ENCODE measurements at regions not wholly inside any gene's neighbourhood (a gene's known extent, or its start where the extent isn't known, plus 50 kb on each side); places are given as distances from the start of the nearest gene placed in this dataset.

DNA sequence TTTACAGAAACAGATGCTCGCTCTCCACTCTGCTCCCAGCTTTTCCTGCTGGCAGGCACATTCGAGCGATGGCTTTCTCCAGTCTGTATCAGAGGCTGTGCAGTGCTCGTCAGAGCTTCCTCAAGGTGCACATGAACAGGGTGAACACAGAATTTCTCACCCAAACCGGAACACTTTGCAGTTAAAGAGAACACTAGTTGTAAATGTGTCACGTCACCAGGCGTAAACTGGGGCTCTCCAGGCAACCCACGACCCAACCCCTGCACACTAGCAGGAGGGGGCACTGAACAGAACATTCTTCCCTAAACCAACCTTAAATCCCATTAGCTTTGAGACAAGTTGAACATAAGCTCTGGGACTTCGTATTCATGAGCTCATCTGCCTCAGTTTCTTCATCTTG lies 119.0 kb downstream of the RMI2 start:
- no peak for TF ChIP-seq POLR2A (IDR thresholded peaks at IDR 0.05; ENCODE audit: low read length)
- no peak for TF ChIP-seq GATA1 (IDR thresholded peaks at IDR 0.05; ENCODE audit: low read depth, low read length)
- DNase-seq, result no peak

DNA sequence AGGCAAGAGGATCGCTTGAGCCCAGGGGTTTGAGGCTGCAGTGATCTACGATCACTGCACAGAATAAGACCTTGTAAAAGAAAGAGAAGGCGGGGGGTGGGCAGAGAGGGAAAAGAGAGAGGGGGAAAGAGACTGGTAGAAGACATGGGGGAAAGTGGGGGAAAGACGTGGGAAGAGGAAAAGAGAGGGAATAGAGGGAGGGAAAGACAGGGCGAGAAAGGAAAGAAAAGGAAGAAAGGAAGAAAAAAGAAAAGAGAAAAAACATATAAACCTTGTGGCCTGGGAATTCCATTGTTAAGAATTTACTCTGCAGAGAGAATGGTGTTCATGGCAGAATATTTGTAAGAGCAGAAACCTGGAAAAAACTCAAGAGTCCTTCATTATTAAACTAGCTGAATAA lies 120.4 kb downstream of the RMI2 start:
- TF ChIP-seq GATA1 (IDR thresholded peaks at IDR 0.05; ENCODE audit: low read depth, low read length) (no peak), POLR2A (IDR thresholded peaks at IDR 0.05; ENCODE audit: low read length) (no peak)
- no peak for DNase-seq

- DNase-seq, result no peak
- TF ChIP-seq GATA1 (IDR thresholded peaks at IDR 0.05; ENCODE audit: low read depth, low read length) (no peak), POLR2A (IDR thresholded peaks at IDR 0.05; ENCODE audit: low read length) (no peak)
These were observed 115.9 kb downstream of the LITAF start for GRCh38 chr16:11470676-11471415.

DNA sequence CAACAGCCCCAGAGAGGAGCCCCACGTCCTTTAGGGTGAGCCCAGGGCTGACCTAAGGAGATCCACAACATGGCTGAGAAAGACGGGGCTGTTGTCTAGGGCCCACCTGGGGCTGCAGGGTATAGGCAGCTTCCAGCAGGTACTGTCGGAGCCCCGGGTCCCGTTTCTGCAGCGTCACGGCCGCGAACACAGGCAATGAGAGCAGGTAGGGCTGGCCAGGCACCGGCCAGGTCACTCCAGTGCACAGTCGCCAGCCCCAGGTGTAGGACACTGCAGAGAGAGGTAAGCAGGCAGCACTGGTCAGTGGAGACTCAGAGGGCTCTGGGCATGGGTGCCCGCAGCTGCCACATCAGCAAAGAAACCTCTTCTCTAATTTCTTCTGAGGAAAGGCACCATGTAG lies 115.2 kb downstream of the LITAF start:
- no peak for TF ChIP-seq POLR2A (IDR thresholded peaks at IDR 0.05; ENCODE audit: low read length)
- no peak for TF ChIP-seq GATA1 (IDR thresholded peaks at IDR 0.05; ENCODE audit: low read depth, low read length)
- no peak for DNase-seq

DNA sequence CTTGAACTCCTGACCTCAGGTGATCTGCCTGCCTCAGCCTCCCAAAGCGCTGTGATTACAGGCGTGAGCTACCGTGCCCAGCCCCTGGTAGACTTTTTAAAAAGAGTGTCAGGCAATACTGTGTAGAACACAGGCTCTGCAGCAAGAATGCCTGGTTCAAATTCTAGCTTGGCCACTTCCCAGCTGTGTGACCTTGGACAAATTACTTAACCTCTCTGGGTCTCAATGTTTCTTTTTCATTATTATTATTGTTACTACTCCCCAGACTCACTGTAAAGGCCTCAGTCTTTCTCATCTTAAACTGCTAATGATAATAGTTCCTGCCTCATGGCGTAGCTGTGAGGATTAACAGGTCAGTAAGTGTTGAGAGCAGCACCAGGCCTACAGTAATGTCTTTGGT lies 114.3 kb downstream of the LITAF start:
- DNase-seq, result no peak
- no peak for TF ChIP-seq GATA1 (IDR thresholded peaks at IDR 0.05; ENCODE audit: low read depth, low read length)
- TF ChIP-seq POLR2A (IDR thresholded peaks at IDR 0.05; ENCODE audit: low read length), result no peak

DNA sequence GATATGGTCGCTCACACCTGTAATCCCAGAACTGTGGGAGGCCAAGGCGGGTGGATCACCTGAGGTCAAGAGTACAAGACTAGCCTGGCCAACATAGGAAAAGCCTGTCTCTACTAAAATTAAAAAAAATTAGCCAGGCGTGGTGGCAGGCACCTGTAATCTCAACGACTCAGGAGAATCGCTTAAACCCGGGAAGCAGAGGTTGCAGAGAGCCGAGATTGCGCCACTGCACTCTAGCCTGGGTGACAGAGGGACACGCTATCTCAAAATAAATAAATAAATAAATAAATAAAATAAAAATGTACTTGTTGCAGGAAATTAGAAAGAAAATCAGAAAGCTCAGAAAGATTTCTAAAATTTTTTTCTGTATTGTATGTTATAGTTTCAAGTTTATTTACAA lies 113.9 kb downstream of the LITAF start:
- no peak for TF ChIP-seq POLR2A (IDR thresholded peaks at IDR 0.05; ENCODE audit: low read length)
- no peak for TF ChIP-seq GATA1 (IDR thresholded peaks at IDR 0.05; ENCODE audit: low read depth, low read length)
- no peak for DNase-seq

GRCh38 chr16:11473728-11474127 lies 113.0 kb downstream of the LITAF start:
- DNase-seq, result no peak
- TF ChIP-seq POLR2A (IDR thresholded peaks at IDR 0.05; ENCODE audit: low read length) (no peak), GATA1 (IDR thresholded peaks at IDR 0.05; ENCODE audit: low read depth, low read length) (no peak)

DNA sequence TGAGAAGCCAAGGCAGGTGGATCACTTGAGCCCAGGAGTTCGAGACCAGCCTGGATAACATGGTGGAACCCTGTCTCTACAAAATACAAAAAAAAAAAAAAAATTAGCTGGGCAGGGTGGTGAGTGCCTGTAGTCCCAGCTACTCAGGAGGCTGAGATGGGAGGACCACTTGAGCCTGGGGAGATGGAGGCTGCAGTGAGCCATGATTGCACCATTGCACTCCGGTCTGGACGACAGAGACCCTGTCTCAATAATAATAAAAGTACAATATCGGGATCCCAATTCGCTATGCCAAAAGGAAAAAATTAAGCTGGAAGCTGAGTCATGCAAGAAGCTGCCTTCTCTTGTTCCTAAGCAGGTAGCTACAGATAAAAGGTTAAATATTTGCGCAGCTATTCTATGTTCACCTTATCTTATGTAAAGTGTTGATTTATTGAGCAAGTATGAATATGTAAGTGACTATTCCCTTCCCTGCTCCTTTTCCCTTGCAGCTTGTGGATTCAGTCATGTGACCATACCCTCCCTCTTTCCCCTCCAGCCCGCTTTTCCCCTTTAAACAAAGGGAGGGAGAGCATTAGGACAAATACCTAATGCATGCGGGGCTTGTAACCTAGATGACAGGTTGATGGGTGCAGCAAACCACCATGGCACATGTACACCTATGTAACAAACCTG lies 112.0 kb downstream of the LITAF start:
- no peak for TF ChIP-seq POLR2A (IDR thresholded peaks at IDR 0.05; ENCODE audit: low read length)
- no peak for TF ChIP-seq GATA1 (IDR thresholded peaks at IDR 0.05; ENCODE audit: low read depth, low read length)
- DNase-seq, result no peak

DNA sequence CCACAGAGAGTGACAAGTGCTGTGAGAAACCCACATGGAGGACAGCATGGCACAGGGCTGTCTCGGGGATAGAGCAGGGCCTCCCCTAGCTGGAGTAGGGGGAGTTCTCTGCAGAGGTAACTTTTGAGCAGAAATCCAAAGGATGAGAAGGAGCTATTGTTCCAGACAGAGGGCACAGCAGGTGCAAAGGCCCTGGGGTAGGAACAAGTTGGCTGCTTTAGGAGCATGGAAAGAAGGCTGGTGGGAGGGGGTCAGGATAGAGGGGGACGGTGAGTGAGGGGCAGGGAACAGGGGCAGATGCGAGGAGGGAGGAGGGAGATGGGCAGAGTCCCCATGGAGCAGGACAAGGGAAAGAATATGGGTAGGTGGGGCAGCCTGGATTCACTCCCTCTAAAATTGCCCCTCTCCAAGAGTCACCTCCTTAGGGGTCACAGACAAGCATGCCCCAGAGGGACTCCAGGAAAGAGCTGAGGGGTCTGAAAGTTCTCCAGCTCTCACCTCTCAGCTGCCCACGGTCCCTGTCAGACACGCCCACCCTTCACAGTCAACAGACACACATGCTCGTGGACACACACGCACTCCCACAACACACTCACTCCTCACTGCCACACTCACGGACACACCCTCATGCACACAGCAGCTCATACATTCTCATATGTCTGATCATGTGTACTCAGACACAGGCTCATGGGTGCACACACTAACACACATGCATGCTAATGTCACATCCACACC lies 110.7 kb downstream of the LITAF start:
- no peak for TF ChIP-seq GATA1 (IDR thresholded peaks at IDR 0.05; ENCODE audit: low read depth, low read length)
- TF ChIP-seq POLR2A (IDR thresholded peaks at IDR 0.05; ENCODE audit: low read length), result no peak
- DNase-seq, result no peak

GRCh38 chr16:11476676-11477075 lies 110.0 kb downstream of the LITAF start:
- no peak for DNase-seq

GRCh38 chr16:11478431-11479119 lies 108.1 kb downstream of the LITAF start:
- DNase-seq, result no peak
- TF ChIP-seq GATA1 (IDR thresholded peaks at IDR 0.05; ENCODE audit: low read depth, low read length), result no peak
- no peak for TF ChIP-seq POLR2A (IDR thresholded peaks at IDR 0.05; ENCODE audit: low read length)

More at GRCh38 chr16:11476676-11477075, 110.0 kb downstream of the LITAF start:
- TF ChIP-seq POLR2A (IDR thresholded peaks at IDR 0.05; ENCODE audit: low read length) (no peak), GATA1 (IDR thresholded peaks at IDR 0.05; ENCODE audit: low read depth, low read length) (no peak)

DNA sequence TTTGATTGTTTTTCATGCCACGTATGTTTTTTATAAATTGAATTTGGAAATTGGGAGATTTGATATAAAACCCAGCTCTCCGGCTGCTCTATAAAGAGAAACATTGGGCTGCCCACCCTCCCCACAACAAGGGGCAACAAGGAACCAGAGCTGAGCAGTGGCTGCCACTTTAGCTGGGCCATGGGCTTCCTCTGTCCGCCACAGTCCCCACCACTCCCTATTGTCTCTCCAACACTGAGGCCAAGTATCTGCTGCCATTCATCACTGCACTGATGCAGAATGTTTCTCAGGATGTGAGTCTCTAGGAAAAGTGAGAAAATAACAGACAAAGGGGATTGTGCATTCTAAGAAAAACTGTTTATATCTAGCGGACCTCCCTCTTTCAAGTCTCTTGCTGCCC lies 106.8 kb downstream of the LITAF start:
- TF ChIP-seq POLR2A (IDR thresholded peaks at IDR 0.05; ENCODE audit: low read length), result no peak
- TF ChIP-seq GATA1 (IDR thresholded peaks at IDR 0.05; ENCODE audit: low read depth, low read length), result no peak
- DNase-seq, result no peak

GRCh38 chr16:11480634-11481033 lies 106.1 kb downstream of the LITAF start:
- no peak for DNase-seq

DNA sequence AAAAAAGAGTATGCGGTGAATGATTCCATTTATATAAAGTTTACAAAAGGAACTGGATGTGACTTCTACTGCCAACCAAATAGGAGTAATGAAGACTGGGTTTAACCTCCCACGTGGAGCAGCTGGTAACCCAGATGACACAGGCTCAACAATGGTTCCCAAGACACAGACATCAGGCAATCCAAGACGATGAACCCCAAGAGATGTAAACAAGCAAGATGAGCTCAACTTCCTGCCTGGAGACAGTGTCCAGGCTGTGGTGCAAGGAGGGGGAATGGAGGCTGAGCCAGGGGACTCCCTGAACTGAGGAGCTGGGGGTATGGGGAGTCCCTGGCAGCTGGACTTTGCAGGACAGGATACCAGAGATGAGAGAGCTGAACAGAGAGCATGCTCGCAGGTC lies 104.7 kb downstream of the LITAF start:
- DNase-seq, result no peak
- TF ChIP-seq GATA1 (IDR thresholded peaks at IDR 0.05; ENCODE audit: low read depth, low read length) (no peak), POLR2A (IDR thresholded peaks at IDR 0.05; ENCODE audit: low read length) (no peak)

More at GRCh38 chr16:11480634-11481033, 106.1 kb downstream of the LITAF start:
- TF ChIP-seq GATA1 (IDR thresholded peaks at IDR 0.05; ENCODE audit: low read depth, low read length) (no peak), POLR2A (IDR thresholded peaks at IDR 0.05; ENCODE audit: low read length) (no peak)
